Activated naive CD8-positive, alpha-beta T cell (primary cell): ENCODE measurements at regions not wholly inside any gene's neighbourhood (a gene's known extent, or its start where the extent isn't known, plus 50 kb on each side); places are given as distances from the start of the nearest gene placed in this dataset.

Experiments
- H3K27ac Mint-ChIP-seq: one replicate; pipeline ENCODE4 v1.8.0; 2021; ENCODE audit warnings: mixed read lengths
- H3K27me3 Mint-ChIP-seq: one replicate; pipeline ENCODE4 v1.8.0; 2021; ENCODE audit warnings: mixed read lengths
- H3K36me3 Mint-ChIP-seq: one replicate; pipeline ENCODE4 v1.8.0; 2021; ENCODE audit warnings: mixed read lengths
- H3K4me1 Mint-ChIP-seq: one replicate; pipeline ENCODE4 v1.8.0; 2021; ENCODE audit warnings: low read depth, mixed read lengths
- H3K4me3 Mint-ChIP-seq: one replicate; pipeline ENCODE4 v1.8.0; 2021; ENCODE audit warnings: mild to moderate bottlenecking, mixed read lengths
- H3K9me3 Mint-ChIP-seq: one replicate; pipeline ENCODE4 v1.8.0; 2021; ENCODE audit warnings: low read depth, mixed read lengths

DNA sequence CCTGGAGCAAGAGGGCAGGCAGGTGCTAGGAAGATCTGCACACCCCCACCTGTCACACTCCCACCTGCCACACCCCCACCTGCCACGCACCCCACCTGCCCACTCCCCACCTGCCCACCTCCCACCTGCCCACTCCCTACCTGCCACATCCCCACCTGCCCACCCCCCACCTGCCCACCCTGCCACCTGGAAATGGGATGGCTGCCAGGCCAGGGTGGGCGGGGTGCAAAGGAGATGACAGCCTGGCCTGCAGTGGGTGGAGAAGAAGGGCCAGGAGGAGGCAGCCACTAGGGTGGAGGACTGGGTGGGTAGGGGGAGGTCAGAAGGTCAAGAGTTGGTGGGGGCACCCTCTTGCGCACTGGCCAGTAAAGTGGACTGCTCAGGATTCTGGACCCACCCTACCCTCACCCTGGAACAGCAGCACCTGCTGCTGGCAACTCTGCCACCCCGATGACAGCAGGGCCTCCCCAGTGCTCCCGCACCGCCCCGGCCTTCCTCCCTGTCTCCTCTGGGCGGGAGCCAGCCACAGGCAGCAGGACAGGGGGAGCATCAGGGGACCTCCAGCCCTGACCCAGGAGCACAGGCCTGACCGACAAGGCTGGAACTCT lies 66.8 kb upstream of the NKX1-1 start:
- H3K4me1 Mint-ChIP-seq, result no peaks in the 10 kb centered on the region
- peaks cover 3% of the 10 kb centered on the region for H3K27me3 Mint-ChIP-seq
- H3K36me3 Mint-ChIP-seq, result no peaks in the 10 kb centered on the region
- H3K27ac Mint-ChIP-seq, result no peak overlapping the region
- H3K4me3 Mint-ChIP-seq, result no peak overlapping the region
- peaks cover 5% of the 10 kb centered on the region for H3K9me3 Mint-ChIP-seq

DNA sequence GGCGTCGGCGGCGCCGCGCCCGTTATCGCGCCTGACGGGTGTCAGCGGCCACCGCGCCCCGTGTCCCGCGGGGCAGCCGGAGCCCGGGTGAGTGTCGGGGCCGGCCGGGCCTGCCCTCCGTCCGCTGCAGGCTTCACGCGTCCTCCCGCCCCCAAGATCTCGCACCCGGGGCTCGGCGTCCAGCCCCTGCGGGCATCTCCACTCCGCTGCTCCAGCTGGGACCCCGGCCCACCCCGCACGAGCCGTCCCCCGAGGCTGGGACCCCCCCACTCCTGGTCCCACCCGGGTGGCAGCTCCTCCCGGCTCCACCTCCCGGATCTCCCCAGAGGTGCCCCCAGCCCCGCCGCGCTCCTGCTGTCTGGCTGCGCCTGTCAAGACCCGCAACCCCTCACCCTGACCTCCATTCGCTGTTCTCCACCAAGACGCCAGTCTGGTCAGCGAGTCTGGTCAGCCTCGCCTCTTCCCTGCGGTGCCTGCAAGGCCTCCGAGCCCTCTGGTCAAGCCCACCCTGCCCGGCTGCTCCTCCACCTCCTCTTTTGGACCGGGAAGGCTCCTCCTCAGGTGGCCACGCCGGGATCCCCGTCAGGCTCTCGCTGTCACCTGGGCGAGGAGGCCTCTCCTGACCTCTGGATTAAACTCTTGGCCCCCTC lies 66.0 kb upstream of the NKX1-1 start:
- H3K27me3 Mint-ChIP-seq, result peaks cover 3% of the 10 kb centered on the region
- no peak overlapping the region for H3K4me3 Mint-ChIP-seq
- no peaks in the 10 kb centered on the region for H3K4me1 Mint-ChIP-seq
- no peaks in the 10 kb centered on the region for H3K36me3 Mint-ChIP-seq
- H3K27ac Mint-ChIP-seq, result no peak overlapping the region
- peaks cover 12% of the 10 kb centered on the region for H3K9me3 Mint-ChIP-seq

DNA sequence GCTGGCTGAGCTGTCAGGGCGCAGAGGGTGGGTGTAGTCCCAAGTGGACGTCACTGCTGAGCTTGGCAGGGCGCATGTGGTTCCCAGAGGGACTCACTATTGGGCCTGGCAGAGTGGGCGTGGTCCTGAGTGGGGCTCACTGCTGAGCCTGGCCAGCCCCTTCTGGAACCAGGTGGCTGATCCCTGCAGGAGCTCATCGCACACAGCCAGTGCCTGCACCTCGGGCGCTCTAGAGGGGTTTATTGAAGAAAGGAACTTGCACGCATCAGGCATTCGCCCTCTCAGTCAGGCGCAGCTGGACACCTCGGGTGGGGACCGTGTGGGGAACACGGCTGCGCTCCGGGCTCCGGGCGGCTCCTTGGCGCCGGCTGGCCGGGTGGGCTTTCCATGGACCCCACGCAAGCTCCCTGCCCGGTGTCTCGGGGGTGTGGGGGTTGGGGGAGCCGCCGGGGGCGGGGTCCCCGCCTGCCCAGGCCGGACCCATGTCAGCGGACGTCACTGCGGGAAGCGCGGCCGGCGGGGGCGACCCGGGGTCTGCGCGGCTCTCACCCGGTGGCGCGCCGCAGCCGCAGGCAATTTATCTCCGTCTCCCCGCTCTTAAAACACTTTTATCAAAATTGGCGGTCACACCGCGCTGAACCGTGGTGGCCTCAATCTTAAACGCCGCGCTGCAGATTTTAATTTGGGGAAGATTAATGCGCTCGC lies 65.4 kb upstream of the NKX1-1 start:
- Mint-ChIP-seq H3K27me3 (peaks cover 3% of the 10 kb centered on the region), H3K9me3 (peaks cover 13% of the 10 kb centered on the region), H3K4me3 (no peak overlapping the region), H3K36me3 (no peaks in the 10 kb centered on the region), H3K4me1 (no peaks in the 10 kb centered on the region), H3K27ac (no peak overlapping the region)

DNA sequence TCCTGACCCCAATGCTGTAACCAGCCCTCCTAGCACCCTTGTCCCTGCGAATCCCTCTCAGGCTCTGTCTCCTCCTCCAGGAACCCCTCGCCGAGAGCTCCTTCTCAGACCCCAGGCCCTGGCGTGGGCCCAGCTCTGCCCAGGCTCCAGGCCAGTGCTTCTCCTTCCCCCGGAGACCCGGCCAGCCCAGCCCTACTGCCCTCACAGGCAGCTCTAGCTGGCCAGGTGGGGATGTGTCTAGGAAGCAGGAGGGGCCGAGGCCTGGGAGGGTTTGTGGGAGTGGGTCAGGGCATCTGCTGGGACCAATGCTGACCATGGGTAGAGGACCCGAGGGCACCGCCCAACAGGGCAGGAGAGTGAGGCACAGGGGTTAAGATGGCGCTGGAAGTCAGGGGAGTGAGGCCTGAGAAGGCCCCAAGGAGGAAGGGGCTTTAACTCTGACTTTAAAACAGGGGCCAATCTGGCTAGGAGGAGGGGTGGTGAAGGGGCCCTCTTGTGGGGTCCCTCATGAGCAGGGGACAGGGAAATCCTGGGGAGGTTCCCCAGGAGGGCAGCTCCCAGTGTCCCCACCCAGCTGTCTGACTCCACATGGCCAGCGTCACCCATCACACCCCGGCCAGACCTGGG lies 64.7 kb upstream of the NKX1-1 start:
- Mint-ChIP-seq H3K27ac (no peak overlapping the region), H3K4me1 (no peaks in the 10 kb centered on the region), H3K27me3 (peaks cover 3% of the 10 kb centered on the region), H3K9me3 (peaks cover 13% of the 10 kb centered on the region), H3K4me3 (no peak overlapping the region), H3K36me3 (no peaks in the 10 kb centered on the region)

DNA sequence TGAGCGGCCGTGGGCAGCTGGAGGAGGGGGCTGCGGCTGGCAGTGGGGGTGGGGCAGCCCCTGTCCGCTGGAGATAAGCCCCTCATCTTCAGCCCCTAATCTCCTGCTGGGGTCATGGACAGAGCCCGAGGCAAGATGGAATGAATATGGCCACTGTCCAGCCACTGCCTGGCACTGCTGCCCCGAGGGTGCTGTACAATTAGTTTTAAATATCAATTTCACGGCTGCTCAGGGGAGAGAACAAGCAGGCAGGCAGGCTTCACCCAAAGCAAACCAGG lies 64.1 kb upstream of the NKX1-1 start:
- Mint-ChIP-seq H3K27ac (no peak overlapping the region), H3K36me3 (no peaks in the 10 kb centered on the region), H3K9me3 (peaks cover 13% of the 10 kb centered on the region), H3K4me3 (no peak overlapping the region), H3K4me1 (no peaks in the 10 kb centered on the region), H3K27me3 (peaks cover 3% of the 10 kb centered on the region)

DNA sequence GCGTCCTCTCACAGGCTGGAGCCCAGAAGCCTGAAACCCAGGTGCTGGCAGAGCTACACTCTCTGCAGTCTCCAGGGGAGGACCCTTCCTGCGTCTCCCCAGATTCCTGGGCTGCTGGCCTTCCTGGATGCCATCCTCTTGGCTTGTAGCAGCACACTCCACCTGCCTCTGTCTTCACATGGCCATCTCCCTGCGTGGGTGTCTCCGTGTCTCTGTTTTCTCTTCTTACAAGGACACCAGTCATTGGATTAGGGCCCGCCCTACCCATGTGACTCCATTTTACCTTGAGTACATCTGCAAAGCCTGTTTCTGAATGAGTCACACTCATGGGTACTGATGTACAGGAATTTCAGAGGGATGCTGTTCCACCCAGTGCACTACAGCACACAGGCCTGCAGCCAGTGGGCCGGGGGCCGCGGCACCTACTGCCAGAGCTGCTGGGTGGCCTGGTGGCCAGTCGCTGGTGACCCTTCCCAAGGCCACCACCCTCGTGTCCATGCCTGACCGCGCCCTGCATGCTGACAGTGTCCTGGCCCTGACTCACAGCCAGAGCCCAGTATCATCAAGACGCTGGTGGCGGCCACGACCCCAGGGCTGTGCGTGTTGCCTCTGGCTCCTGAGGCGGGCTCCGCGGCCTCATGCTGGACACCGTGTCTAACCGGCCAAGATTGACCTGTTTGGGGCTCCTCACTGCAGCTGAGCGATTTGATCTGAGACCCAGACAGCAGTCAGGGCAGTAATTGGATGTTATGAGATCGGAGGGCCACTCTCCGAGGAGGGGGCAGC lies 63.6 kb upstream of the NKX1-1 start:
- peaks cover 13% of the 10 kb centered on the region for H3K9me3 Mint-ChIP-seq

DNA sequence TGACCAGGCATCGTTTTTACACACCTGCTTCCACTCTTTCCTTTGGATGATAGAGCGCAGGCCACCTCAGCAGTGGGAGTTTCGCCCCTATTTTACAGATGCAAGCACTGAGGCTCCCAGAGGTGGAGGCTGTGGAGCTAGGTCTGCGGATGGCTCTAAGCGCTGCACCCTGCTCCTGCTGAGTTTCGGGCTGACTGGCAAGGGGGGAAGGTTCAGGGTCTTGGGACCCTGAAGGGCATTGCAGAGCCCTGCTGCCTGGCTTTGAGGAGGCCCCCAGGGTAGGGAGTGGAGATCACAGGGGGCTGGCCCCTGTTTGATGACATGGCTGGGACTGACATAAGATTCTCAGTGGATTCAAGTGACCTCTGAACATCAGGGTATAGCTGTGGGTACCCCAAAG lies 62.8 kb upstream of the NKX1-1 start:
- Mint-ChIP-seq H3K4me1 (no peaks in the 10 kb centered on the region), H3K27me3 (no peaks in the 10 kb centered on the region), H3K27ac (no peak overlapping the region), H3K9me3 (peaks cover 13% of the 10 kb centered on the region), H3K36me3 (no peaks in the 10 kb centered on the region), H3K4me3 (no peak overlapping the region)

More for the DNA sequence above, 63.6 kb upstream of the NKX1-1 start:
- Mint-ChIP-seq H3K27me3 (peaks cover 3% of the 10 kb centered on the region), H3K4me3 (no peak overlapping the region), H3K27ac (no peak overlapping the region), H3K4me1 (no peaks in the 10 kb centered on the region), H3K36me3 (no peaks in the 10 kb centered on the region)

DNA sequence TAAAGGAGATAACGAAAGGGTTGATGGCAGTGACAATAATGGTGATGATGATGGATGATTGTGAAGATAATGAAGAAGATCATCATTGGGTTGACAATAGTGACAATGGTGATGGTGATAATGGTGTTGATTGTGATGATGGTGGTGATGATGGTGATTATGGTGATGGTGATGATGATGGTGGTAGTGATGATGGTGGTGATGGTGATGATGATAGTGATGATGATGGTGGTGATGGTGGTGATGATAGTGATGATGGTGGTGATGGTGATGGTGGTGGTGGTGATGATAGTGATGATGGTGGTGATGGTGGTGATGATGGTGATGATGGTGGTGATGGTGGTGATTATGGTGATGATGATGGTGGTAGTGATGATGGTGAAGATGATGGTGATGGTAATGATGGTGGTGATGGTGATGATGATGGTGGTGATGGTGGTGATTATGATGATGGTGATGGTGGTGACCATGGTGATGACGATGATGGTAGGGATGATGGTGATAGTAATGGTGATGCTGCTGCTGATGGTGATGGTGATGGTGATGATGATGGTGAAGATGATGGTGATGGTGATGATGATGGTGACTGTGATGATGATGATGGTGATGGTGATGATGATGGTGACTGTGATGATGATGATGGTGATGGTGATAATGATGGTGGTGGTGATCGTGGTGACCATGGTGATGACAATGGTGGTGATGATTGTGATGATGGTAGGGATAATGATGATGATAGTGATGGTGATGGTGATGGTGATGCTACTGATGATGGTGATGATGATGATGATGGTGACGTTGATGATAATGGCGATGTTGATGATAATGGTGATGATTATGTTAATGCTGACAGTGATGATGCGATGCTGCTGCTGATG lies 61.6 kb upstream of the NKX1-1 start:
- Mint-ChIP-seq H3K36me3 (no peaks in the 10 kb centered on the region), H3K27me3 (no peaks in the 10 kb centered on the region), H3K4me3 (no peak overlapping the region), H3K9me3 (peaks cover 13% of the 10 kb centered on the region), H3K27ac (no peak overlapping the region), H3K4me1 (no peaks in the 10 kb centered on the region)

DNA sequence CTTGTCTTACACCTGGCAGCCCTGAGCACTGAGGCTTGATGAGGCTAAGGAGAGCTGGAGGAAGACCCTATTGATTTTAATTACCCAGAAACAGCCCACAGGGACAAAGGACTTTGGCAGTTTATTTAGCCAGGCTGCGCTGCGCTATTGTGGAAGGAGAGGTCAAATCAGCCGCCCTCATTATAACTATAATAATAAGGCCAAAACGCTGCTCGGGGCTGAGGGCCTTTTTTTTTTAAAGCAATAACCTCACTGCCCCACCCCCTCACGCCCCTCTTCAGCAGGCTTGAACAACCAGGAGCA lies 60.6 kb upstream of the NKX1-1 start:
- peaks cover 13% of the 10 kb centered on the region for H3K9me3 Mint-ChIP-seq
- no peak overlapping the region for H3K27ac Mint-ChIP-seq
- no peaks in the 10 kb centered on the region for H3K27me3 Mint-ChIP-seq
- H3K4me3 Mint-ChIP-seq, result no peak overlapping the region
- no peaks in the 10 kb centered on the region for H3K4me1 Mint-ChIP-seq
- H3K36me3 Mint-ChIP-seq, result no peaks in the 10 kb centered on the region

DNA sequence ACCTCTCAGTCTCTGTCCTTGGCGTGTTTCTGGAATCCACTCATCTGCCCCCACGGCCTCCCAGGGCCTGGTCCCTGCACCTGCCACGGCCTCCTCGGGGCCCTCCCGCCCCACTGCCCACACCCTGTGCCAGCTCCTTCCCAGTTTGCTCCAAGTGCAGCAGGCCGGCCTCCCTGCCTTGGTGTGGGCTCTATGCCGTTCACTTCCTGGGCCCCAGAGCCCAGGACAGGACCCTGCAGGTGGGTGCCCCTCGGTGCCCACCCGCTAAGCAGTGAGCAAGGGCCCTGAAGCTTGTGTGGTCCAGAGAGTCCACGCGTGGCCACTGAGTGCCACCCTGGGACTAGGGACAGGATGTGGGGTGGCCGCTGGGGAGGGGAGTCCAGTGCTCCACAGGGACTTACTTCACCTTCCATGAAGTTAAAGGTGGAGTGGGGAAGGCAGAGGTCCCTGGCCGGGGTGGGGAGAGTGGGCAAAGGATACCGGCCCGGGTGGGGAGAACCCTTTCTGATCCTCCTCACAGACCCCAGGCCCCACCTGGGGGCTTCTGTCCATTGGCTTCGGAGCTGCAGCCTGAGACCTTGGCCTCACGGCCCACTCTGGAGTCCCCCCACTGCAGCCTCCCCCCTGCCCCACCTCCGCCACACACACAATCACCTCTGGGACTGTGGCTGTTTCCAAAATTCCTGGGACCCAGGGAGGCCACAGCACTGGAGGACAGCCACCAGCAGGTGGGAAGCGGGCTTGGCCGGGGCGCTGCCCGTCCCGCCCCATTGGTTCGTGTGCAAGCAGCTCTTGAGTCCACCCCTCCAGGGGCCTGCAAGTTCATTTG lies 60.0 kb upstream of the NKX1-1 start:
- Mint-ChIP-seq H3K9me3 (peaks cover 13% of the 10 kb centered on the region), H3K36me3 (no peaks in the 10 kb centered on the region), H3K27me3 (no peaks in the 10 kb centered on the region), H3K4me3 (no peak overlapping the region), H3K4me1 (no peaks in the 10 kb centered on the region), H3K27ac (no peak overlapping the region)

DNA sequence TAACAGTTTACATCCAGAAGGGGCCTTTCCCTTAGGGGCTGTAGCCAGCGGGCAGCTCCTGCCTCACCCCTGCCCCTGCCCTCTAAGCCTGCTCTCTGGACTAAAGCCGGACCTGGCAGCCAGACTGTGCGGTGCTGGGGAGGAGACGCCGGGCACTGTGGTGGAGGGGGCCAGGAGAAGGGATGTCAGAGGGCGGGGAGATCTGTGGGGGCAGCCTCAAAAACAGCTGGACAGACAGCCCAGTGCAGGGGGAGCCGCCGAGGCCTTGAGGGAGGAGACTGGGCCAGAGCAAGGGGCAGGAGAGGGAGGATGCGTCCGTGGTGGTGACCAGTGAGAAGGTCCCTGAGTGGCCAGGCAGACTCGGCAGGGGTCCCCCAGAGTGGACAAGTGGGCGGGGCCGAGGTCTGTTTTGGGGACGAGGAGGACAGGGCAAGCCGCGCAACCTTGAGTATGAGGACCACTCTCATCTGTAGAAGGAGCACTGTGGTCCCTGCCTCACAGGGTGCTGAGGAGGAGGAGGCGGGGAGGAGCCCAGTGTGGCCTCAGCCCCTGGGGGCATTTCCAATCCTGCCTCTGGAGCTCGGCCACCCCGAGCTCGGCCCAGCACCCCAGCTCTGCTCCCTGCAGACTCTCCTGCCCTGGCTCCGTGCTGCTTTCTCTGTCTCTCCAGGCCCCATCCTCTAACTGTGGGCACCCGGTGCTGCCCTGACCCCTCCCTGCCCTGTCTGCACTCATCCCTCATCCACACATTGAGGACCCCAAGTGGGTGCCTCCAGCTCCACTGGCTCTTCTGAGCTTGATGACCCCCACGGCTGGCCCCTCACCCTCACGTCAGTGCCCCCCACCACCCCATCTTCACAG lies 59.2 kb upstream of the NKX1-1 start:
- no peaks in the 10 kb centered on the region for H3K36me3 Mint-ChIP-seq
- no peak overlapping the region for H3K27ac Mint-ChIP-seq
- no peaks in the 10 kb centered on the region for H3K4me1 Mint-ChIP-seq
- H3K9me3 Mint-ChIP-seq, result peaks cover 13% of the 10 kb centered on the region
- peaks cover 1% of the 10 kb centered on the region for H3K27me3 Mint-ChIP-seq
- H3K4me3 Mint-ChIP-seq, result no peak overlapping the region

DNA sequence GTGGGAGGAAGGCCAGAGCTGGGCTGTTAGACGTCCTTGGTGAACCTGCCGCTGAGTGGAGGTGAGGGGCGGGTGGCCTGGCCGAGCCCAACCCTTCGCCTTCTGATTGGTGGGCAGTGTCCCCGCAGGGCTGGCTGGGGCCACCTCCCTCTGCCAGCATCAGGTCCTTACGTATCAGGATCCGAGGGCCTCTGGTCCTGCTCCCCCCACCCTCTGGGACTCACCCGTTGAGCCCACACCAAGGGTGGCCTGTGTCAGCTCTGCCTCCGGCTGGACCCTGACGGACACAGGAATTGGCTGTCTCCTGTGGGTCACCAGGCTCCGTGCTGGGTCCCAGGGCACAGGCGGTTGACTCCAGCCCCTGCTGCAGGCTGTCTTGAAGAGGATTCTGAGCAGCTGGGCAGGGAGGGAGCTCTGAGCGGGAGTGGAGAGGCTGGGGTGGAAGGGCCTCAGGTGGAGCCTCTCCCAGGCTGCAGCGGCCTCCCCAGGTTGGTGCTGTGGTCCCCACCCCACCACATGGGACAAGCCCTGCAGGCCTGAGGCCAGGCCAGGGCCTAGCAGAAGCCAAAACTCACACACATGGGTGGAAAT lies 58.4 kb upstream of the NKX1-1 start:
- peaks cover 13% of the 10 kb centered on the region for H3K9me3 Mint-ChIP-seq
- H3K27ac Mint-ChIP-seq, result no peak overlapping the region
- no peaks in the 10 kb centered on the region for H3K36me3 Mint-ChIP-seq
- H3K4me3 Mint-ChIP-seq, result no peak overlapping the region
- no peaks in the 10 kb centered on the region for H3K4me1 Mint-ChIP-seq
- peaks cover 4% of the 10 kb centered on the region for H3K27me3 Mint-ChIP-seq
